Mesothelial cell of epicardium (in vitro differentiated cells): ENCODE measurements at regions not wholly inside any gene's neighbourhood (a gene's known extent, or its start where the extent isn't known, plus 50 kb on each side); places are given as distances from the start of the nearest gene placed in this dataset.

Experiments used
- DNase-seq, 2 experiments: peaks; one replicate each; pipeline ENCODE4 v3.0.0; 2021; ENCODE audit warnings: low spot score in 2 of 2; ENCODE audit not compliant: unreplicated experiment in 2 of 2
- H3K27ac Mint-ChIP-seq: 2 replicates; pipeline ENCODE4 v1.8.0; 2021; ENCODE audit warnings: mixed read lengths
- H3K27me3 Mint-ChIP-seq: 2 replicates; pipeline ENCODE4 v1.8.0; 2021; ENCODE audit warnings: low read depth, mixed read lengths
- H3K36me3 Mint-ChIP-seq: 2 replicates; pipeline ENCODE4 v1.8.0; 2021; ENCODE audit warnings: mixed read lengths
- H3K4me1 Mint-ChIP-seq: 2 replicates; pipeline ENCODE4 v1.8.0; 2021; ENCODE audit warnings: mixed read lengths
- H3K4me3 Mint-ChIP-seq: 2 replicates; pipeline ENCODE4 v1.8.0; 2021; ENCODE audit warnings: mild to moderate bottlenecking, moderate library complexity, mixed read lengths
- H3K9me3 Mint-ChIP-seq: 2 replicates; pipeline ENCODE4 v1.8.0; 2021; ENCODE audit warnings: mixed read lengths
- TF ChIP-seq, protein P1 (sequence below): fragments of 200-600 bp; sonication (generic); IDR thresholded peaks from one replicate; pipeline ENCODE4 v1.5.0; 2021; ENCODE audit warnings: antibody characterized with exemption; ENCODE audit not compliant: unreplicated experiment

DNA sequence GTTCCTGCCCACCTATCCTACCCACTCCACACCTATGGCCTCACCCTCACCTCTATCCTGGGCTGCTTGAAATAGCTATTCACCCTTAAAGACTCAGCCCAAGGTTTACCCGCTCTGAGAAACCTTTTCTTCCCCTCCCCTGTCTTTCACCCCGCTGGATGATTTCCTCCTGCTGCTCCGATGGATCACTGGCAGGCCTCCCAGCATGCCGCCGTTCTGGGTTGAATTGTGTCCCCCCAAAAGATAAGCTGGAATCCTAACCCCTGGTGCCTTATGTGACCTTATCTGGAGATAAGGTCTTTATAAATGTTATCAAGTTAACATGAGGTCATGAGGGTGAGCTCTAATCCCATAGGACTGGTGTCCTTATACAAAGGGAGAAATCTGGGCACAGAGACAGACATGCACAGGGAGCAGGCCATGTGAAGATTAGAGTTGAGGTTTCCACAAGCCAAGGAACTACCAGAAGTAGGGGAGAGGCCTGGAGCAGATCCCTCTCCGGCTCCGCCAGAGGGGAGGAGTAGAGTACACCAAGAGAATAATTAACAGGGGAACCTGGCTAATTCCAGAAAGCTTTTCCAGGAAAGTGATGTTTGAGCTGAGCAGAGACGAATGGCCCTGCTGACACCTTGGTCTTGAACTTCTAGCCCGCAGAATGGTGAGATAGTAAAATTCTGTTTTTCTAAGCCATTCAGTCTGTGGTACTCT lies 110.0 kb upstream of the SERBP1 start:
- Mint-ChIP-seq H3K27me3 (no peaks in the 10 kb centered on the region), H3K27ac (peak overlapping the region; percentile 28), H3K4me1 (peaks cover 9% of the 10 kb centered on the region), H3K36me3 (no peaks in the 10 kb centered on the region), H3K4me3 (no peak overlapping the region), H3K9me3 (no peaks in the 10 kb centered on the region)
- no peak for DNase-seq
- TF ChIP-seq, protein P1, sequence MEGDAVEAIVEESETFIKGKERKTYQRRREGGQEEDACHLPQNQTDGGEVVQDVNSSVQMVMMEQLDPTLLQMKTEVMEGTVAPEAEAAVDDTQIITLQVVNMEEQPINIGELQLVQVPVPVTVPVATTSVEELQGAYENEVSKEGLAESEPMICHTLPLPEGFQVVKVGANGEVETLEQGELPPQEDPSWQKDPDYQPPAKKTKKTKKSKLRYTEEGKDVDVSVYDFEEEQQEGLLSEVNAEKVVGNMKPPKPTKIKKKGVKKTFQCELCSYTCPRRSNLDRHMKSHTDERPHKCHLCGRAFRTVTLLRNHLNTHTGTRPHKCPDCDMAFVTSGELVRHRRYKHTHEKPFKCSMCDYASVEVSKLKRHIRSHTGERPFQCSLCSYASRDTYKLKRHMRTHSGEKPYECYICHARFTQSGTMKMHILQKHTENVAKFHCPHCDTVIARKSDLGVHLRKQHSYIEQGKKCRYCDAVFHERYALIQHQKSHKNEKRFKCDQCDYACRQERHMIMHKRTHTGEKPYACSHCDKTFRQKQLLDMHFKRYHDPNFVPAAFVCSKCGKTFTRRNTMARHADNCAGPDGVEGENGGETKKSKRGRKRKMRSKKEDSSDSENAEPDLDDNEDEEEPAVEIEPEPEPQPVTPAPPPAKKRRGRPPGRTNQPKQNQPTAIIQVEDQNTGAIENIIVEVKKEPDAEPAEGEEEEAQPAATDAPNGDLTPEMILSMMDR: no peak

DNA sequence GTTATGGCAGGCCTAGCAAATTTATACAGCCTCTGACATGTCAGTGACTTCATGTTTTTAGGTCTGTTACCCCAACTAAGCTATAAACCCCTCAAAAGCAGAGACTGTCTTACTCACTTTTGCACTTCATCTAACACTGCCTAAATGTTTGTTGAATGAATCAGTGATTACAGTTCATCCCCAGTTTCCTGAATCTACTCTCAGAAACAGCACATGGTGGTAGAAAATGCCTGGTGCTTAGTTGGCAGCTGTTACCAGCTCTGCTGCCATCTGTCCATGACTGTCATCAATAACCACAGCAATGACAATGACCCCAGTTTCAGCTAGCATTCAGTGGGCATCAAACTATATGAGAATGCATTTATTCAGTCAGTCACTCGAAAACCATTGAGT lies 110.5 kb upstream of the SERBP1 start:
- H3K27ac Mint-ChIP-seq: no peak overlapping the region
- no peaks in the 10 kb centered on the region for H3K36me3 Mint-ChIP-seq
- no peaks in the 10 kb centered on the region for H3K9me3 Mint-ChIP-seq
- DNase-seq: no peak
- H3K4me3 Mint-ChIP-seq: no peak overlapping the region
- TF ChIP-seq, protein P1: no peak
- peaks cover 5% of the 10 kb centered on the region for H3K4me1 Mint-ChIP-seq
- no peaks in the 10 kb centered on the region for H3K27me3 Mint-ChIP-seq

DNA sequence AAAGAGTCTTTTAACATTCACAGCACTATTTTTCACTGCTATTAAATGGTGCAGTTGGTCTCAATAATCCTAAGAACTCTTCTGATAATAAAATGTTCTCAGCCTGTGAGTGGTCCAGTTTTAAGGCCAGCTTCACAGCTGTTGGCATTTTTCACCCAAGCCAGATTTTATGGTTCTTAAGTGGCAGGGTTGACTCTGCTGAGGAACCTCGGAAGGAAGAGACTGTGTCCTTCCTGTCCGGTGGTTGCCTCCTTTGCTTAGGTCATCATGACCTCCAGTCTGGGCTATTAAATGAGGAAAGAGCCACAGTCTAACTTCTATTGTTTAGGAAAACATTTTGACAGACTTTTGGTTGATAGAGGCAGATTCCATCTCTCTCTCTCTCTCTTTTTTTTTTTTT lies 112.5 kb upstream of the SERBP1 start:
- H3K36me3 Mint-ChIP-seq: no peaks in the 10 kb centered on the region
- DNase-seq: no peak
- TF ChIP-seq, protein P1: no peak
- no peaks in the 10 kb centered on the region for H3K9me3 Mint-ChIP-seq
- peaks cover 5% of the 10 kb centered on the region for H3K4me1 Mint-ChIP-seq
- H3K27me3 Mint-ChIP-seq: no peaks in the 10 kb centered on the region
- no peak overlapping the region for H3K4me3 Mint-ChIP-seq
- no peak overlapping the region for H3K27ac Mint-ChIP-seq

DNA sequence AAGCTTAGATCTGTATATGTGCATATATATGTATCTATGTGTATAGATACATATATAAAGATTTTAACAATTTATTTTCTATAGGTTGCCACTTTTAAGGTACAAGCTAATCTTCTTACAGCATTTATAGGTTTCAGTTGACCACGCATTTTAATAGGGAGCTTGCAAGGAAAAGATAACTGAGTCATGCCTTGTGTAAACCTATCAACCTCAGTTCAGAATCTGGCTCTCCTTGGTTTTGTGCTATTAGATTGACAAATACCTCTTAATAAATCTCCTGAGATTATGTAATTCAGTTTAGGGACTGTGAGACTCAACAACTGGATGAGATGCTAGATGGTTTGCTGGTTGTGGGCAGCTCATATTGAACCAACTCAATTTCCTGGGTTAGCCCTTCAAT lies 114.7 kb upstream of the SERBP1 start:
- Mint-ChIP-seq H3K9me3 (peaks cover 4% of the 10 kb centered on the region), H3K27me3 (no peaks in the 10 kb centered on the region), H3K4me1 (peaks cover 5% of the 10 kb centered on the region), H3K4me3 (no peak overlapping the region), H3K27ac (no peak overlapping the region), H3K36me3 (no peaks in the 10 kb centered on the region)
- TF ChIP-seq, protein P1: no peak
- no peak for DNase-seq

DNA sequence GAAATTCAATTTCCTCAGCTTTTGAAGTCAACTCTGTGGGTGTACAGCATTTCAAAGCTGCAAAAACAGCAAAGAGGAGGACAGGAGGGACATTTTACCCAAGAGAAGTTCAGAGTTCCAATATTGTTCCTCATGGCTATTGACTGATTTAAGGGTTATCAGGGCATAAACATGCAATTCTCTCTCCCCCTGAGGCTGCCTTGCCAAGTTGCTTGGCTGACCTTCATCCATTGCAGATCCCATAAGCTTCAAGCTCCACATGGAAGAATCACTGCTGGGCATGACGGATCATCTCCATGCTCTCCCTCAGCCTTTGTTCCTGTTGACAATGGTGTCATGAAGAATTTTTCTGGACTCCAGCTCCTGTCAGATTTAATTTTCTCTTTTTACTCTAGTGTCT lies 115.2 kb upstream of the SERBP1 start:
- Mint-ChIP-seq H3K9me3 (peaks cover 4% of the 10 kb centered on the region), H3K4me1 (peaks cover under 1% of the 10 kb centered on the region), H3K36me3 (no peaks in the 10 kb centered on the region), H3K27me3 (no peaks in the 10 kb centered on the region), H3K27ac (no peak overlapping the region), H3K4me3 (no peak overlapping the region)
- no peak for DNase-seq
- TF ChIP-seq, protein P1: no peak

DNA sequence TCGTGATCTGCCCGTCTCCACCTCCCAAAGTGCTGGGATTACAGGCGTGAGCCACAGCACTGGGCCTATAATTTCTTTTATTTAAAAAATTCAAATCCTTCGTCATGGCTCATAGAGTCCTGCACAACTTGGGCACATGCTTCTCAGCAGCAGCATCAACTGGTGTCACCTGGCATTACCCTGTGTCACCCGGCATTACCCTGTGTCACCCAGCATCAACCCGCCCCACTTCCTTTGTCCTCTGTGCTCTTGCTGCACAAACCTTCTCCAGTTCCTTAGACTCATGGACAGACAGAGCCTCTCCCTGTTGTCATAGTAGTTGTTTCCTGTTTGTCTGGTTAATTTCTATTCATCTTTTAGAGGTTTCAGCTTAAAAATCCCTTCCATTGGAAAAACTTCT lies 121.2 kb upstream of the SERBP1 start:
- no peak overlapping the region for H3K27ac Mint-ChIP-seq
- TF ChIP-seq, protein P1: no peak

More for the DNA sequence above, 121.2 kb upstream of the SERBP1 start:
- DNase-seq: no peak
- Mint-ChIP-seq H3K4me1 (peaks cover 12% of the 10 kb centered on the region), H3K9me3 (peaks cover 4% of the 10 kb centered on the region), H3K4me3 (no peak overlapping the region), H3K27me3 (no peaks in the 10 kb centered on the region), H3K36me3 (no peaks in the 10 kb centered on the region)
